Mesothelial cell of epicardium (in vitro differentiated cells): ENCODE measurements at regions not wholly inside any gene's neighbourhood (a gene's known extent, or its start where the extent isn't known, plus 50 kb on each side); places are given as distances from the start of the nearest gene placed in this dataset.
A peak's percentile ranks its signal among the peaks of the same experiment; 100 is the strongest.

Experiments used
- DNase-seq, 2 experiments: peaks; one replicate each; pipeline ENCODE4 v3.0.0; 2021; ENCODE audit warnings: low spot score in 2 of 2; ENCODE audit not compliant: unreplicated experiment in 2 of 2
- H3K27ac Mint-ChIP-seq: 2 replicates; pipeline ENCODE4 v1.8.0; 2021; ENCODE audit warnings: mixed read lengths
- H3K27me3 Mint-ChIP-seq: 2 replicates; pipeline ENCODE4 v1.8.0; 2021; ENCODE audit warnings: low read depth, mixed read lengths
- H3K36me3 Mint-ChIP-seq: 2 replicates; pipeline ENCODE4 v1.8.0; 2021; ENCODE audit warnings: mixed read lengths
- H3K4me1 Mint-ChIP-seq: 2 replicates; pipeline ENCODE4 v1.8.0; 2021; ENCODE audit warnings: mixed read lengths
- H3K4me3 Mint-ChIP-seq: 2 replicates; pipeline ENCODE4 v1.8.0; 2021; ENCODE audit warnings: mild to moderate bottlenecking, moderate library complexity, mixed read lengths
- H3K9me3 Mint-ChIP-seq: 2 replicates; pipeline ENCODE4 v1.8.0; 2021; ENCODE audit warnings: mixed read lengths
- CTCF ChIP-seq: fragments of 200-600 bp; sonication (generic); IDR thresholded peaks from one replicate; pipeline ENCODE4 v1.5.0; 2021; ENCODE audit warnings: antibody characterized with exemption; ENCODE audit not compliant: unreplicated experiment

DNA sequence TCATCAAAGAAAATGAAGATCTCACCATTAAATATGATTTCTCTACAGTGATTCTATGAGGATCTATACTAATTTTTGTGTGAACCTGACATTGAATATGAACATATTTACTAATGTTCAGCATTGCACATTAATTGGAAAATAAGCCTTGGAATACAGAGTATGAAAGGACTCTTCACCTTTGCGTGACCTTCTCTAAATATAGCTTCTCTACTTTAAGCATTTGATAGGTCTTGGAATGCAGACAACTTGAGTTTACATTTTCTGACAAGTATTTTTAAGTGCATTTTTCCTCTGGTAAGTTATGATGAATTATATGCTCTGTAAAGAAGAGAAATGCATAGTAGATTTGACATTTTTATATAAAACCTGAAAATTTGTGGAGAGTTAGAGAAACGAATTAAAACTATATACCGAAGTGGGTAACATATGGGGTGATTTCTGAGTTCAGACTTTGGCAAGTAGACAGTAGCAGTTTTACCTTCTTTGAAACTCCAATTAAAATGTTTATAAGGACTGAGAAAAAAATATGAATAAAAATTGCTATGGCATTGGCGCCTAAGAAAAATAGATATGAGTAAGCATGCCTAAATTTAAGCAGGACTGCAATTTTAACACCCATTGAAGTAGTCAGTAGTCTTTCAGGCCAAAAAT, 371.9 kb downstream of the GABRG1 start:
- H3K4me3 Mint-ChIP-seq = no peak overlapping the region
- TF ChIP-seq CTCF = no peak
- no peak for DNase-seq
- peak overlapping the region; percentile 48 for H3K27ac Mint-ChIP-seq
- no peaks in the 10 kb centered on the region for H3K9me3 Mint-ChIP-seq
- no peaks in the 10 kb centered on the region for H3K27me3 Mint-ChIP-seq
- H3K4me1 Mint-ChIP-seq = peaks cover 28% of the 10 kb centered on the region
- H3K36me3 Mint-ChIP-seq = no peaks in the 10 kb centered on the region

- H3K4me3 Mint-ChIP-seq = no peak overlapping the region
- H3K4me1 Mint-ChIP-seq = peaks cover 28% of the 10 kb centered on the region
- H3K9me3 Mint-ChIP-seq = no peaks in the 10 kb centered on the region
- DNase-seq = no peak
- TF ChIP-seq CTCF = no peak
- peak overlapping the region; percentile 77 for H3K27ac Mint-ChIP-seq
- H3K27me3 Mint-ChIP-seq = no peaks in the 10 kb centered on the region
- H3K36me3 Mint-ChIP-seq = no peaks in the 10 kb centered on the region
These were observed 373.1 kb downstream of the GABRG1 start for GRCh38 chr4:45750721-45751120.

GRCh38 chr4:45745741-45746140, 378.1 kb downstream of the GABRG1 start:
- H3K36me3 Mint-ChIP-seq = peaks cover 2% of the 10 kb centered on the region

GRCh38 chr4:45741897-45742296, 382.0 kb downstream of the GABRG1 start:
- Mint-ChIP-seq H3K36me3 (peaks cover 4% of the 10 kb centered on the region), H3K4me3 (no peak overlapping the region), H3K9me3 (peaks cover 30% of the 10 kb centered on the region), H3K4me1 (no peaks in the 10 kb centered on the region), H3K27ac (no peak overlapping the region), H3K27me3 (no peaks in the 10 kb centered on the region)
- DNase-seq = no peak
- no peak for TF ChIP-seq CTCF

More at GRCh38 chr4:45745741-45746140, 378.1 kb downstream of the GABRG1 start:
- TF ChIP-seq CTCF = no peak
- no peak for DNase-seq
- Mint-ChIP-seq H3K4me1 (peaks cover 3% of the 10 kb centered on the region), H3K9me3 (peaks cover 11% of the 10 kb centered on the region), H3K4me3 (no peak overlapping the region), H3K27ac (no peak overlapping the region), H3K27me3 (no peaks in the 10 kb centered on the region)

- H3K4me1 Mint-ChIP-seq = peaks cover 4% of the 10 kb centered on the region
- no peaks in the 10 kb centered on the region for H3K36me3 Mint-ChIP-seq
- no peak for TF ChIP-seq CTCF
- no peak overlapping the region for H3K27ac Mint-ChIP-seq
- no peak for DNase-seq
- no peak overlapping the region for H3K4me3 Mint-ChIP-seq
- H3K9me3 Mint-ChIP-seq = peaks cover 8% of the 10 kb centered on the region
- H3K27me3 Mint-ChIP-seq = no peaks in the 10 kb centered on the region
These were observed 391.7 kb downstream of the GABRG1 start for GRCh38 chr4:45732161-45732560.

DNA sequence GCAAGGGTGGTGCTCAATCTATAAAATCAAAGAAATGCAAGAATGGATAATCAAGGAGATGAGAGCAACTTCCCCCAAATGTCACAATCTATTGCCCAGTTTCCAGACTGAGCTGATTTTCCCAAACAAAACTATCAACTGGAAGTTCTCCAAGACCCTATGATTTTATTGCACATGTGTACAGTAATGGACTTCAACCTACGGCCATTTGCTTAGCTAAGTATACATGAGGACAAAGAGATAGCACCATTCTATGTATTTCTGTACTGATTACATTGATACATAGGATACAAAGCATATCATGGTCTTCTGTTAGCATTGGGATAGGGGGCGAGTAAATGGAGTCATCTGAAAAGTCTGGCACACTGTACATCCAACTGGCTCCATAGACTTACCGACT, 407.8 kb downstream of the GABRG1 start:
- Mint-ChIP-seq H3K36me3 (no peaks in the 10 kb centered on the region), H3K4me3 (no peak overlapping the region), H3K27me3 (no peaks in the 10 kb centered on the region), H3K9me3 (peaks cover 19% of the 10 kb centered on the region), H3K4me1 (no peaks in the 10 kb centered on the region), H3K27ac (no peak overlapping the region)
- no peak for DNase-seq
- no peak for TF ChIP-seq CTCF
